ENCODE measurements at regions not wholly inside any gene's neighbourhood (a gene's known extent, or its start where the extent isn't known, plus 50 kb on each side); places are given as distances from the start of the nearest gene placed in this dataset.

DNA sequence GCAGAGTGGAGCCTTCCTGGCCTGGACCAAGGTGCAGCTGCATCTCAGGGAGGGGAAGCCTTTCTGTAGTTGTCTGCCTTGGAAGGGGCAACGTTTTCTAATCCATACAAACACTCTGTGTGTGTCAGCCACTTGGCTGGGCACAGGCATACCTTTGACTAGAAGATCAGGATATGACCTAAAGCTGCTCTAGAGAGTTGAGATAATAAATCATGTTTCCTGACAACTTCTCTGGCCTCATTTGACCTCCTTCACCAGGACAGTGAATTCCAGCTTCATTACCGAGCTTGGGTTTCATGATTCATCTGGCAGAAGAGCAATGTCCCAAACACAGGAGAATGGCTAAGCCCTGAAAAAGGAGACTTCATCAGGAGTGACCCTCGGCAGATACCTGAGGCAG lies 89.6 kb upstream of the KIT start:
- Histone ChIP-seq H3K4me3 (ENCODE audit: low read length) (no peak overlapping the region), H3K27me3 (ENCODE audit: control insufficient read depth in 2 of 2, insufficient read depth in 2 of 2, low read length in 2 of 2) (no peaks in the 10 kb centered on the region), H3K9me3 (ENCODE audit: control insufficient read depth in 2 of 3, low read length in 3 of 3) (no peaks in the 10 kb centered on the region), H3K36me3 (ENCODE audit: control insufficient read depth in 2 of 3, insufficient read depth in 3 of 3, low read length in 3 of 3) (no peaks in the 10 kb centered on the region), H3K4me1 (ENCODE audit: control insufficient read depth in 2 of 2, insufficient read depth in 2 of 2, low read length in 2 of 2) (no peaks in the 10 kb centered on the region), H3K27ac (ENCODE audit: low read depth, low read length) (no peak overlapping the region)
- ATAC-seq: no peak
- ChIA-PET POLR2A (no interaction called here), CTCF (no interaction called here)
- Mint-ChIP-seq H3K27ac (no peak overlapping the region), H3K36me3 (no peaks in the 10 kb centered on the region), H3K4me1 (peaks cover 0 to 12% (median 8%) of the 10 kb centered on the region in 7 donors), H3K4me3 (no peak overlapping the region), H3K9me3 (peaks cover 0 to 2% (median 0%) of the 10 kb centered on the region in 11 donors), H3K27me3 (peaks cover 0 to 6% (median 4%) of the 10 kb centered on the region in 5 donors)
- intact Hi-C loops (cut with micrococcal nuclease): no loop called here
- DNase-seq: no peak

DNA sequence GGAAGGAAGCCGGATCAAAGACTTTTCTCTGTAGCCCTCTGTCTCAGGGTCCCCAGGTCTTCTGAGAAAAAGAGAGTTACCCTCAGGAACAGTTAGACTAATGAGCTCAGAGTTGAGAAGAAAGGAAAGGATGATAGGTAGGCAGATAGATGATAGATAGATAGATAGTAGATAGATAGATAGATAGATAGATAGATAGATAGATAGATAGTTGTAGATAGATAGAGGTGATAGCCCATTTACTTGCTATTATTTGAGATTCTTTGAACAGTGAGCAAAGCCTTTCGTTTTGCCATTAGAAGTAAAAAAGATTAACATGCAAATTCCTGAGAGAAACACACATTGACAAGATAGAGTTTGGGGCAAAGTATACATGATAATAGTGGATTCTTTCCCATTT lies 86.9 kb upstream of the KIT start:
- Histone ChIP-seq H3K4me1 (ENCODE audit: control insufficient read depth in 2 of 2, insufficient read depth in 2 of 2, low read length in 2 of 2) (no peaks in the 10 kb centered on the region), H3K9me3 (ENCODE audit: control insufficient read depth in 2 of 3, low read length in 3 of 3) (no peaks in the 10 kb centered on the region), H3K36me3 (ENCODE audit: control insufficient read depth in 2 of 3, insufficient read depth in 3 of 3, low read length in 3 of 3) (no peaks in the 10 kb centered on the region), H3K4me3 (ENCODE audit: low read length) (no peak overlapping the region), H3K27ac (ENCODE audit: low read depth, low read length) (no peak overlapping the region), H3K27me3 (ENCODE audit: control insufficient read depth in 2 of 2, insufficient read depth in 2 of 2, low read length in 2 of 2) (no peaks in the 10 kb centered on the region)
- H3K4me3 Mint-ChIP-seq: no peak overlapping the region
- H3K27me3 Mint-ChIP-seq: peaks cover 0 to 13% (median 4%) of the 10 kb centered on the region in 5 donors
- ATAC-seq (no peak), DNase-seq (no peak)
- no peaks in the 10 kb centered on the region for H3K36me3 Mint-ChIP-seq
- intact Hi-C loops (cut with micrococcal nuclease): no loop called here
- H3K27ac Mint-ChIP-seq: no peak overlapping the region
- H3K4me1 Mint-ChIP-seq: peaks cover 0 to 12% (median 8%) of the 10 kb centered on the region in 7 donors
- ChIA-PET POLR2A (no interaction called here), CTCF (no interaction called here)
- peaks cover 0 to 2% (median 0%) of the 10 kb centered on the region in 11 donors for H3K9me3 Mint-ChIP-seq

DNA sequence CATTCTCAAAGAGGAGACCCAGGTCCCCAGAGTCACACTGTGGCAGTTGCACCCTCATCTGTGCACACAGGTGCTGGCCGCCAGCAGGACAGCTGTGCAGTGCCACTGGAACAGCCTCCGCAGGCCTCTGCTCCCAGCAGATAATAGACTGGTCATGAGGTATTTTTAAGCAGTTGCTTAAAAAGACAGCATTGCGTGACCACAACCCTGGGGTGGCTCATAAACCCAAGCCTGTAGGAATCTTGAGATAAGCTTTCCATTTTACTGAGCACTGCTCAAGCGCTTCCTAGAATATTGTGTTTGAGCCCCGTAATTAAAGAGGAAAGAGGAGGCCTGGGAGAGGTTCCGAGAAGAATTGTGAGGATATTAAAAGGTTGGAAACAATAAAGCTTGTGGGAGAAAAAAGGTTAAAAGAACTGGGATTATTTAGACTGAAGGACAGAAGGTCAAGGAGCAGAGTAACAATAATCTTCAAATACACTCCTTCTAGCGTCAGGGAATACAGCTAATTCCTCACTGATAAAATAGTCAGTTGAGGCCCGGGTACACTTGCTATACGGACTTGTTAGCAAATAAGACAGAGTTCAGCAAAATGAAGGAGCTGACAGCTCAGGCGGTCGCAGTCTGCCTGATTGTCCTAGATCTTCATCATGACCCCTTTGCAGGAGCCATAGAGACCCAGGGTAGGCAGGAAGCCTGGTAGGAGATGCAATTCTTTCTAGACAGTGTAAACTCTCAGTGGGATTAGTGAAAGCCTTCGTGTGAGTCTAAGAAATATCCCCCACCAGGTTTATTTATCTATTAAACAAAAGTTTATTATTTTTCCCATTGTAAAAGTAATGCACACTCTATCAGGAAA lies 86.2 kb upstream of the KIT start:
- no peak for ATAC-seq
- no peaks in the 10 kb centered on the region for H3K27me3 ChIP-seq (ENCODE audit: control insufficient read depth in 2 of 2, insufficient read depth in 2 of 2, low read length in 2 of 2)
- no peaks in the 10 kb centered on the region for H3K36me3 Mint-ChIP-seq
- DNase-seq: no peak
- H3K27me3 Mint-ChIP-seq: peaks cover 0 to 13% (median 6%) of the 10 kb centered on the region in 5 donors
- H3K27ac ChIP-seq (ENCODE audit: low read depth, low read length): no peak overlapping the region
- no peak overlapping the region for H3K27ac Mint-ChIP-seq
- no peaks in the 10 kb centered on the region for H3K36me3 ChIP-seq (ENCODE audit: control insufficient read depth in 2 of 3, insufficient read depth in 3 of 3, low read length in 3 of 3)
- H3K4me3 Mint-ChIP-seq: no peak overlapping the region
- ChIA-PET POLR2A (no interaction called here), CTCF (no interaction called here)
- no peaks in the 10 kb centered on the region for H3K9me3 ChIP-seq (ENCODE audit: control insufficient read depth in 2 of 3, low read length in 3 of 3)
- H3K9me3 Mint-ChIP-seq: peaks cover 0 to 2% (median 0%) of the 10 kb centered on the region in 11 donors
- intact Hi-C loops (cut with micrococcal nuclease): no loop called here
- H3K4me1 Mint-ChIP-seq: peaks cover 0 to 5% (median 4%) of the 10 kb centered on the region in 7 donors
- H3K4me1 ChIP-seq (ENCODE audit: control insufficient read depth in 2 of 2, insufficient read depth in 2 of 2, low read length in 2 of 2): no peaks in the 10 kb centered on the region
- H3K4me3 ChIP-seq (ENCODE audit: low read length): no peak overlapping the region

DNA sequence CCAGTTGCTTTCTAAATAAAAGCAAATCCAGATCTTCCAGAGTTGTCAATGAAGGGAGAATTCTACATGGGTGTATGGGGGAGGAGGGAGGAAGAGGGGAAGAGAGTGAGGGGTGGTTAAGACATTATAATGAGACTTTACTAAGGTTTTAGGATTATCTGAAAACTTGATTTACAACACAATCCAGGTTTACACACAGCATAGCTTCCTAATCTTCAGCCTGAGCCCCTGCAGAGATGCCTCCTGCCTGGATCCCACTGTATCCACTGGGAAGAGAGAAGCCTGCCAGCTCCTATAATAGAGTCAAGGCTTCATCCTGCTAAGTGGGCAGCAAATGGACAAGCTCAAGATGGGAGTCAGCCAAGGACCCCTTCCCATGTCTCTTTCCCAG lies 85.6 kb upstream of the KIT start:
- no peak for DNase-seq
- Histone ChIP-seq H3K27me3 (ENCODE audit: control insufficient read depth in 2 of 2, insufficient read depth in 2 of 2, low read length in 2 of 2) (no peaks in the 10 kb centered on the region), H3K27ac (ENCODE audit: low read depth, low read length) (no peak overlapping the region), H3K4me3 (ENCODE audit: low read length) (no peak overlapping the region), H3K36me3 (ENCODE audit: control insufficient read depth in 2 of 3, insufficient read depth in 3 of 3, low read length in 3 of 3) (no peaks in the 10 kb centered on the region), H3K4me1 (ENCODE audit: control insufficient read depth in 2 of 2, insufficient read depth in 2 of 2, low read length in 2 of 2) (no peaks in the 10 kb centered on the region), H3K9me3 (ENCODE audit: control insufficient read depth in 2 of 3, low read length in 3 of 3) (no peaks in the 10 kb centered on the region)
- Mint-ChIP-seq H3K4me1 (no peaks in the 10 kb centered on the region), H3K27me3 (peaks cover 0 to 13% (median 6%) of the 10 kb centered on the region in 5 donors), H3K9me3 (peaks cover 0 to 2% (median 0%) of the 10 kb centered on the region in 11 donors), H3K36me3 (no peaks in the 10 kb centered on the region), H3K4me3 (no peak overlapping the region), H3K27ac (no peak overlapping the region)
- ChIA-PET CTCF (no interaction called here), POLR2A (no interaction called here)
- no peak for ATAC-seq
- intact Hi-C loops (cut with micrococcal nuclease): no loop called here

DNA sequence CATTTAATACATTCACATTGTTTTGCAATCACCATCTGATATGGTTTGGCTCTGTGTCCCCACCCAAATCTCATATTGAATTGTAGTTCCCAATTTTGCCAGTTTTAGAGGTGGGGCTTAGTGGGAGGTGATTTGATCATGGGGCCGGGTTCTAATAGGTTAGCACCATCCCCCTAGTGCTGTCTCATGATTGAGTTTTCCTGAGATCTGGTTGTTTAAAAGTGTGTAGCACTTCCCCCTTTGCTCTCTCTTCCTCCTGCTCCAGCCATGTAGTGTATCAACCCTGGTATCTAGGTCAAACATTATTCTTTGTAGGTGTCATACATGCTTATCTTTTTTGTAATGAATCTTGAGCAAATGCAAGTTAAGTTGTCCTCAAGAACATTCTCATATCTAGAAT lies 83.3 kb upstream of the KIT start:
- ChIA-PET CTCF (no interaction called here), POLR2A (no interaction called here)
- no peak for ATAC-seq
- no peak overlapping the region for H3K27ac Mint-ChIP-seq
- no peak for DNase-seq
- no peak overlapping the region for H3K4me3 Mint-ChIP-seq
- H3K27ac ChIP-seq (ENCODE audit: low read depth, low read length): no peak overlapping the region
- H3K36me3 Mint-ChIP-seq: no peaks in the 10 kb centered on the region
- no peaks in the 10 kb centered on the region for H3K27me3 ChIP-seq (ENCODE audit: control insufficient read depth in 2 of 2, insufficient read depth in 2 of 2, low read length in 2 of 2)
- no peak overlapping the region for H3K4me3 ChIP-seq (ENCODE audit: low read length)
- no peaks in the 10 kb centered on the region for H3K36me3 ChIP-seq (ENCODE audit: control insufficient read depth in 2 of 3, insufficient read depth in 3 of 3, low read length in 3 of 3)
- intact Hi-C loops (cut with micrococcal nuclease): no loop called here
- peaks cover 0 to 19% (median 10%) of the 10 kb centered on the region in 5 donors for H3K27me3 Mint-ChIP-seq
- H3K9me3 ChIP-seq (ENCODE audit: control insufficient read depth in 2 of 3, low read length in 3 of 3): no peaks in the 10 kb centered on the region
- no peaks in the 10 kb centered on the region for H3K4me1 ChIP-seq (ENCODE audit: control insufficient read depth in 2 of 2, insufficient read depth in 2 of 2, low read length in 2 of 2)
- H3K9me3 Mint-ChIP-seq: peaks cover 0 to 2% (median 0%) of the 10 kb centered on the region in 11 donors
- no peaks in the 10 kb centered on the region for H3K4me1 Mint-ChIP-seq

DNA sequence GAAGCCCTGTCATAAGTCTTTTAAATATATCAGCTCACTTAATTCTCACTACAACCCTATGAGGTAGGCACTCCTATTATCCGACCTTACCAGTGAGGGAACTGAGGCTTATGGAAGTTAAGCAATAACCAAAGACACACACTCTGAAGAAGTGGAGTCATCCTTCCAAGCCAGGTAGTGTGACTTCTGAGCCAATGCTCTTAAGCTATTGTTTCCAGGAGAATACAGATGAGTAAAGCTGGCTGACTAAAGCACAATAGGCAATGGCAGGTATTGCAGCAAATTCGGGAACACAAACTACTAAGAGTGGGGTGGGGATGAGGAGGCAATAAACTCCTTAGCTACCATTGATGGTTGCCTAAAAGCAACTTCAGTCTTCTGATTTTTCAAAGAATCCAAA lies 81.8 kb upstream of the KIT start:
- no peaks in the 10 kb centered on the region for H3K4me1 ChIP-seq (ENCODE audit: control insufficient read depth in 2 of 2, insufficient read depth in 2 of 2, low read length in 2 of 2)
- Mint-ChIP-seq H3K36me3 (no peaks in the 10 kb centered on the region), H3K4me1 (no peaks in the 10 kb centered on the region), H3K27ac (no peak overlapping the region), H3K4me3 (no peak overlapping the region), H3K27me3 (peaks cover 0 to 19% (median 13%) of the 10 kb centered on the region in 5 donors), H3K9me3 (peaks cover 0 to 1% (median 0%) of the 10 kb centered on the region in 11 donors)
- CTCF ChIA-PET: interaction anchor here (0.5 kb wide), 1 partner anchor 59 kb away, joined by 3 read pairs; no protein-coding TSS in a partner anchor
- POLR2A ChIA-PET: no interaction called here
- DNase-seq (no peak), ATAC-seq (no peak)
- H3K36me3 ChIP-seq (ENCODE audit: control insufficient read depth in 2 of 3, insufficient read depth in 3 of 3, low read length in 3 of 3): no peaks in the 10 kb centered on the region
- no peak overlapping the region for H3K4me3 ChIP-seq (ENCODE audit: low read length)
- no peak overlapping the region for H3K27ac ChIP-seq (ENCODE audit: low read depth, low read length)
- H3K9me3 ChIP-seq (ENCODE audit: control insufficient read depth in 2 of 3, low read length in 3 of 3): no peaks in the 10 kb centered on the region
- no peaks in the 10 kb centered on the region for H3K27me3 ChIP-seq (ENCODE audit: control insufficient read depth in 2 of 2, insufficient read depth in 2 of 2, low read length in 2 of 2)
- intact Hi-C loops (cut with micrococcal nuclease): no loop called here

DNA sequence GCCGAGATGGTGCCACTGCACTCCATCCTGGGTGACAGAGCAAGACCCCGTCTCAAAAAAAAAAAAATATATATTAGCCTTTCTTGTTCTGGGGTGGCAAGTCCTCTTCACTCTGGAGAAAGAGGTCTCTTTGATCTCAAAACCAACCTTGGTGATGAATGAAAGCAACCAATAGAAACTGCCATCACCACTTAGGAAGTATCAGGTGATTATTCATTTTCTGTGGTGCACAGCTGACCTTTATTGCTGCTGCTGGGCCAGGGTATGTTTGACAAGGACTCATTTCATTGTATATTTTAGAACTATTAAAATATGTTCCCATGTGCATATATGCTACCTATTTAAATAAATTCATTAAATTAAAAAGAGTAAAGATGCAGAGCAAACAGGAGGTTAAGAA lies 76.0 kb upstream of the KIT start:
- CTCF ChIA-PET: no interaction called here
- no peaks in the 10 kb centered on the region for H3K4me1 Mint-ChIP-seq
- no peaks in the 10 kb centered on the region for H3K9me3 ChIP-seq (ENCODE audit: control insufficient read depth in 2 of 3, low read length in 3 of 3)
- no peaks in the 10 kb centered on the region for H3K36me3 ChIP-seq (ENCODE audit: control insufficient read depth in 2 of 3, insufficient read depth in 3 of 3, low read length in 3 of 3)
- ATAC-seq: no peak
- H3K4me3 Mint-ChIP-seq: no peak overlapping the region
- peaks cover 4 to 27% (median 19%) of the 10 kb centered on the region in 5 donors for H3K27me3 Mint-ChIP-seq
- no peak for DNase-seq
- no peaks in the 10 kb centered on the region for H3K36me3 Mint-ChIP-seq
- no peak overlapping the region for H3K27ac ChIP-seq (ENCODE audit: low read depth, low read length)
- no peak overlapping the region for H3K4me3 ChIP-seq (ENCODE audit: low read length)
- POLR2A ChIA-PET: no interaction called here
- H3K9me3 Mint-ChIP-seq: peaks cover 0 to 4% (median 0%) of the 10 kb centered on the region in 11 donors
- no peak overlapping the region for H3K27ac Mint-ChIP-seq
- intact Hi-C loops (cut with micrococcal nuclease): no loop called here
- H3K4me1 ChIP-seq (ENCODE audit: control insufficient read depth in 2 of 2, insufficient read depth in 2 of 2, low read length in 2 of 2): no peaks in the 10 kb centered on the region
- no peaks in the 10 kb centered on the region for H3K27me3 ChIP-seq (ENCODE audit: control insufficient read depth in 2 of 2, insufficient read depth in 2 of 2, low read length in 2 of 2)

Measured in naive thymus-derived CD4-positive, alpha-beta T cell (primary cell).